GM23338 (cell line): ENCODE measurements at regions not wholly inside any gene's neighbourhood (a gene's known extent, or its start where the extent isn't known, plus 50 kb on each side); places are given as distances from the start of the nearest gene placed in this dataset.
A peak's percentile ranks its signal among the peaks of the same experiment; 100 is the strongest.
"Not testable (repeated sequence)": the region's sequence is repeated elsewhere in the genome, so short reads cannot be mapped to it uniquely, and the experiment has no call there.

ENCODE experiments used
- ATAC-seq: fragments of 200-7000 bp; cut with Tn5 transposase; 3 replicates; pipeline ENCODE4 v1.9.1; 2020
- DNase-seq: peaks from one replicate; pipeline ENCODE4 v3.0.0-alpha.2; 2015; ENCODE audit warnings: low spot score
- H2AFZ ChIP-seq: fragments of 200-600 bp; sonication (generic); 2 replicates; pipeline ENCODE4 v1.8.0; 2016; ENCODE audit warnings: antibody characterized with exemption, mild to moderate bottlenecking, moderate library complexity
- H3F3A ChIP-seq: fragments of 200-600 bp; sonication (generic); replicated peaks from 2 replicates; pipeline ENCODE4 v1.8.0; 2017; ENCODE audit warnings: antibody characterized with exemption, mixed run types, low read depth
- H3K27ac ChIP-seq: fragments of 200-600 bp; sonication (generic); 2 replicates; pipeline ENCODE4 v1.6.1; 2016; ENCODE audit warnings: low read depth
- H3K27me3 ChIP-seq: fragments of 200-600 bp; sonication (generic); 2 replicates; pipeline ENCODE4 v1.8.0; 2016; ENCODE audit warnings: mild to moderate bottlenecking, mixed run types, moderate library complexity; ENCODE audit not compliant: insufficient read depth
- H3K36me3 ChIP-seq: fragments of 200-600 bp; sonication (generic); 2 replicates; pipeline ENCODE4 v1.8.0; 2016; ENCODE audit warnings: mild to moderate bottlenecking; ENCODE audit not compliant: insufficient read depth
- H3K4me1 ChIP-seq: fragments of 200-600 bp; sonication (generic); 2 replicates; pipeline ENCODE4 v1.8.0; 2016; ENCODE audit warnings: mild to moderate bottlenecking, moderate library complexity; ENCODE audit not compliant: insufficient read depth
- H3K4me2 ChIP-seq: fragments of 200-600 bp; sonication (generic); 2 replicates; pipeline ENCODE4 v1.7.1; 2017; ENCODE audit warnings: mixed run types
- H3K4me3 ChIP-seq: fragments of 200-600 bp; sonication (generic); 2 replicates; pipeline ENCODE4 v1.6.1; 2016; ENCODE audit warnings: mixed run types
- H3K79me2 ChIP-seq: fragments of 200-600 bp; sonication (generic); replicated peaks from 2 replicates; pipeline ENCODE4 v1.8.0; 2017; ENCODE audit warnings: mild to moderate bottlenecking; ENCODE audit not compliant: insufficient read depth
- H3K9me2 ChIP-seq: fragments of 200-600 bp; sonication (generic); 2 replicates; pipeline ENCODE4 v1.8.0; 2017; ENCODE audit not compliant: insufficient read depth
- H4K20me1 ChIP-seq: fragments of 200-600 bp; sonication (generic); replicated peaks from 2 replicates; pipeline ENCODE4 v1.8.0; 2017; ENCODE audit warnings: mild to moderate bottlenecking; ENCODE audit not compliant: insufficient read depth
- H3K27ac Mint-ChIP-seq: 2 replicates; pipeline ENCODE4 v1.8.0; 2020; ENCODE audit warnings: inconsistent platforms, mild to moderate bottlenecking, moderate library complexity, mixed read lengths
- H3K27me3 Mint-ChIP-seq: 3 replicates; pipeline ENCODE4 v1.8.0; 2022; ENCODE audit warnings: low read depth, mild to moderate bottlenecking, moderate library complexity, mixed read lengths, inconsistent platforms; ENCODE audit not compliant: insufficient read depth, poor library complexity
- H3K36me3 Mint-ChIP-seq: 3 replicates; pipeline ENCODE4 v1.8.0; 2021; ENCODE audit warnings: low read depth, mild to moderate bottlenecking, inconsistent platforms, moderate library complexity, mixed read lengths
- H3K4me1 Mint-ChIP-seq: 3 replicates; pipeline ENCODE4 v1.8.0; 2020; ENCODE audit warnings: mild to moderate bottlenecking, inconsistent platforms, mixed read lengths
- H3K4me3 Mint-ChIP-seq: 3 replicates; pipeline ENCODE4 v1.8.0; 2021; ENCODE audit warnings: moderate library complexity, mild to moderate bottlenecking, inconsistent platforms, mixed read lengths
- H3K9me3 Mint-ChIP-seq: 3 replicates; pipeline ENCODE4 v1.8.0; 2020; ENCODE audit warnings: moderate library complexity, mild to moderate bottlenecking, inconsistent platforms, mixed read lengths
- CTCF ChIP-seq, 2 experiments: fragments of 200-600 bp in 1 of 2; sonication (generic) in 1 of 2; conservative IDR thresholded peaks; 2 replicates each; pipeline versions ENCODE4 v1.5.1 to v1.6.1; 2016 to 2017; ENCODE audit warnings: antibody characterized with exemption in 2 of 2, low read depth in 2 of 2, mild to moderate bottlenecking in 2 of 2, moderate library complexity in 1 of 2
- EZH2 ChIP-seq: fragments of 200-600 bp; sonication (generic); IDR thresholded peaks from one replicate; pipeline ENCODE4 v1.8.0; 2017; ENCODE audit warnings: antibody characterized with exemption, mild to moderate bottlenecking, low read depth; ENCODE audit not compliant: unreplicated experiment
- JUNB ChIP-seq: IDR thresholded peaks from one replicate; pipeline ENCODE4 v1.6.1; 2016; ENCODE audit warnings: antibody characterized with exemption; ENCODE audit not compliant: unreplicated experiment
- NANOG ChIP-seq: IDR thresholded peaks from 2 replicates; pipeline ENCODE4 v1.6.1; 2016; ENCODE audit warnings: antibody characterized with exemption, borderline replicate concordance
- STAT1 ChIP-seq: IDR thresholded peaks from one replicate; pipeline ENCODE4 v1.6.1; 2016; ENCODE audit warnings: antibody characterized with exemption; ENCODE audit not compliant: unreplicated experiment
- ZNF114 ChIP-seq: fragments of 250-450 bp; sonication (Bioruptor Pico); IDR thresholded peaks from 2 replicates; pipeline ENCODE4 v1.5.0; 2020; ENCODE audit warnings: mild to moderate bottlenecking, moderate library complexity
- ZNF331 ChIP-seq: fragments of 250-450 bp; sonication (Bioruptor Pico); IDR thresholded peaks from 2 replicates; pipeline ENCODE4 v1.5.0; 2020; ENCODE audit warnings: low read depth, mild to moderate bottlenecking, moderate library complexity
- ZNF462 ChIP-seq: fragments of 250-450 bp; sonication (Bioruptor Pico); IDR thresholded peaks from 2 replicates; pipeline ENCODE4 v1.5.0; 2020; ENCODE audit warnings: mild to moderate bottlenecking, moderate library complexity

- TF ChIP-seq EZH2 (no peak), NANOG (no peak), JUNB (no peak)
Measured at GRCh38 chr13:99730403-99730802, 229.1 kb downstream of the TM9SF2 start (continued).

GRCh38 chr13:99729745-99730144 lies 228.5 kb downstream of the TM9SF2 start:
- Histone ChIP-seq H3K4me3 (no peak overlapping the region), H3K36me3 (no peaks in the 10 kb centered on the region), H3K27ac (no peak overlapping the region), H3K4me2 (no peak overlapping the region), H3K4me1 (peaks cover 60% of the 10 kb centered on the region), H4K20me1 (no peaks in the 10 kb centered on the region), H3K27me3 (no peaks in the 10 kb centered on the region), H2AFZ (no peak overlapping the region), H3K79me2 (no peaks in the 10 kb centered on the region), H3F3A (no peaks in the 10 kb centered on the region), H3K9me2 (no peaks in the 10 kb centered on the region)
- H3K4me1 Mint-ChIP-seq: peaks cover 63% of the 10 kb centered on the region
- H3K27me3 Mint-ChIP-seq: peaks cover 5% of the 10 kb centered on the region
- no peaks in the 10 kb centered on the region for H3K9me3 Mint-ChIP-seq
- DNase-seq (no peak), ATAC-seq (no peak)
- TF ChIP-seq STAT1 (no peak), ZNF331 (no peak)
- H3K36me3 Mint-ChIP-seq: no peaks in the 10 kb centered on the region; the same call in 2 of the 3 replicates
- H3K4me3 Mint-ChIP-seq: no peak overlapping the region
- peak overlapping the region; percentile 76; the same call in 1 of the 2 replicates for H3K27ac Mint-ChIP-seq

GRCh38 chr13:99727651-99728050 lies 226.4 kb downstream of the TM9SF2 start:
- H3K4me1 Mint-ChIP-seq: peaks cover 63% of the 10 kb centered on the region

GRCh38 chr13:99726282-99726894 lies 225.1 kb downstream of the TM9SF2 start:
- peaks cover 63% of the 10 kb centered on the region for H3K4me1 Mint-ChIP-seq
- H3K27me3 ChIP-seq: no peaks in the 10 kb centered on the region
- peaks cover 8% of the 10 kb centered on the region for H3K27me3 Mint-ChIP-seq
- no peak overlapping the region for H3K4me3 Mint-ChIP-seq
- no peak overlapping the region for H2AFZ ChIP-seq
- H3K27ac Mint-ChIP-seq: peak overlapping the region; percentile 89
- ATAC-seq (peak; percentile 52), DNase-seq (peak; percentile 45)
- H3K9me3 Mint-ChIP-seq: no peaks in the 10 kb centered on the region
- no peak overlapping the region for H3K27ac ChIP-seq
- H4K20me1 ChIP-seq: no peaks in the 10 kb centered on the region
- H3F3A ChIP-seq: no peaks in the 10 kb centered on the region
- H3K4me3 ChIP-seq: no peak overlapping the region
- no peaks in the 10 kb centered on the region; the same call in 2 of the 3 replicates for H3K36me3 Mint-ChIP-seq
- H3K4me2 ChIP-seq: no peak overlapping the region
- no peaks in the 10 kb centered on the region for H3K79me2 ChIP-seq
- no peaks in the 10 kb centered on the region for H3K9me2 ChIP-seq
- H3K36me3 ChIP-seq: no peaks in the 10 kb centered on the region
- peaks cover 49% of the 10 kb centered on the region for H3K4me1 ChIP-seq
- TF ChIP-seq ZNF114 (CRISPR knock-in tag) (no peak), ZNF462 (CRISPR knock-in tag) (no peak), CTCF (conservative IDR thresholded peaks at IDR 0.05; ENCODE audit: low read depth in 2 of 2) (no peak), ZNF331 (no peak), STAT1 (no peak)

More at GRCh38 chr13:99727651-99728050, 226.4 kb downstream of the TM9SF2 start:
- H3K9me2 ChIP-seq, DNase-seq, H3K4me3 Mint-ChIP-seq, H3F3A ChIP-seq, H3K27me3 Mint-ChIP-seq, H4K20me1 ChIP-seq, H2AFZ ChIP-seq, H3K4me3 ChIP-seq, H3K4me2 ChIP-seq, H3K9me3 Mint-ChIP-seq, H3K79me2 ChIP-seq, H3K36me3 ChIP-seq, H3K27me3 ChIP-seq, H3K27ac ChIP-seq, H3K36me3 Mint-ChIP-seq, ATAC-seq: not testable (repeated sequence)
- peaks cover 53% of the 10 kb centered on the region for H3K4me1 ChIP-seq
- peak overlapping the region; percentile 34; the same call in 1 of the 2 replicates for H3K27ac Mint-ChIP-seq
